Adrenal gland (tissue), 5 donors: ENCODE measurements at regions not wholly inside any gene's neighbourhood (a gene's known extent, or its start where the extent isn't known, plus 50 kb on each side); places are given as distances from the start of the nearest gene placed in this dataset.

Experiments used
- CTCF ChIP-seq, 6 experiments: fragments of 450-650 bp in 4 of 6; fragments of 200-600 bp in 2 of 6; sonication (generic) in 1 of 6; IDR thresholded peaks; 1 replicate in 5 of 6; 2 replicates in 1 of 6; pipeline versions ENCODE4 v1.5.1 to v1.8.0; 2016 to 2021; ENCODE audit warnings: antibody characterized with exemption in 6 of 6, mild to moderate bottlenecking in 2 of 6, moderate library complexity in 1 of 6
- POLR2A ChIP-seq, 2 donors: fragments of 450-650 bp; IDR thresholded peaks; one replicate each; pipeline ENCODE4 v1.6.1; 2017; ENCODE audit warnings: antibody characterized with exemption in 2 of 2, mild to moderate bottlenecking in 2 of 2, moderate library complexity in 1 of 2
- donor health status: DM: no; HTN: no; CAD: no.

GRCh38 chr6:167567142-167568033, 242.5 kb downstream of the TTLL2 start:
- no peak for TF ChIP-seq CTCF (IDR thresholded peaks at IDR 0.05)
- TF ChIP-seq POLR2A (IDR thresholded peaks at IDR 0.05): no peak
